ENCODE measurements at regions not wholly inside any gene's neighbourhood (a gene's known extent, or its start where the extent isn't known, plus 50 kb on each side); places are given as distances from the start of the nearest gene placed in this dataset.

- no peak for TF ChIP-seq CTCF (IDR thresholded peaks at IDR 0.05; ENCODE audit: low read depth, low read length)
- TF ChIP-seq EZH2phosphoT487 (IDR thresholded peaks at IDR 0.05; ENCODE audit: low read depth), result no peak
These were observed 63.6 kb downstream of the NIBAN1 start for GRCh38 chr1:184910691-184911091.
